ENCODE measurements at regions not wholly inside any gene's neighbourhood (a gene's known extent, or its start where the extent isn't known, plus 50 kb on each side); places are given as distances from the start of the nearest gene placed in this dataset.

- no peak for DNase-seq (ENCODE audit: low read depth in 2 of 2)
These were observed 356.0 kb downstream of the DUSP6 start for GRCh38 chr12:88996200-88996788.

GRCh38 chr12:88994971-88995370 is 357.3 kb downstream of the DUSP6 start:
- DNase-seq (ENCODE audit: low read depth in 2 of 2): no peak

GRCh38 chr12:88994537-88994936 is 357.8 kb downstream of the DUSP6 start:
- no peak for DNase-seq (ENCODE audit: low read depth in 2 of 2)

GRCh38 chr12:88993651-88994050 is 358.6 kb downstream of the DUSP6 start:
- DNase-seq (ENCODE audit: low read depth in 2 of 2): no peak

- no peak for DNase-seq (ENCODE audit: low read depth in 2 of 2)
These were observed 366.2 kb downstream of the DUSP6 start for GRCh38 chr12:88986056-88986455.

- DNase-seq (ENCODE audit: low read depth in 2 of 2): no peak
These were observed 366.7 kb downstream of the DUSP6 start for GRCh38 chr12:88985631-88986030.

GRCh38 chr12:88985011-88985410 is 367.3 kb downstream of the DUSP6 start:
- no peak for DNase-seq (ENCODE audit: low read depth in 2 of 2)

- no peak for DNase-seq (ENCODE audit: low read depth in 2 of 2)
These were observed 369.6 kb downstream of the DUSP6 start for GRCh38 chr12:88982694-88983093.

GRCh38 chr12:88977115-88977514 is 375.2 kb downstream of the DUSP6 start:
- no peak for DNase-seq (ENCODE audit: low read depth in 2 of 2)

- DNase-seq (ENCODE audit: low read depth in 2 of 2): no peak
These were observed 378.3 kb downstream of the DUSP6 start for GRCh38 chr12:88973998-88974397.

- no peak for DNase-seq (ENCODE audit: low read depth in 2 of 2)
These were observed 381.6 kb downstream of the DUSP6 start for GRCh38 chr12:88970740-88971139.

- DNase-seq (ENCODE audit: low read depth in 2 of 2): no peak
These were observed 383.2 kb downstream of the DUSP6 start for GRCh38 chr12:88969127-88969526.

- no peak for DNase-seq (ENCODE audit: low read depth in 2 of 2)
These were observed 380.1 kb upstream of the KITLG start for GRCh38 chr12:88960213-88960878.

- DNase-seq (ENCODE audit: low read depth in 2 of 2): no peak
These were observed 378.7 kb upstream of the KITLG start for GRCh38 chr12:88958946-88959345.

- no peak for DNase-seq (ENCODE audit: low read depth in 2 of 2)
These were observed 377.9 kb upstream of the KITLG start for GRCh38 chr12:88958153-88958552.

GRCh38 chr12:88957358-88957757 is 377.1 kb upstream of the KITLG start:
- no peak for DNase-seq (ENCODE audit: low read depth in 2 of 2)

- no peak for DNase-seq (ENCODE audit: low read depth in 2 of 2)
These were observed 375.3 kb upstream of the KITLG start for GRCh38 chr12:88955531-88955930.

GRCh38 chr12:88953029-88953586 is 372.8 kb upstream of the KITLG start:
- no peak for DNase-seq (ENCODE audit: low read depth in 2 of 2)

- DNase-seq (ENCODE audit: low read depth in 2 of 2): no peak
These were observed 372.3 kb upstream of the KITLG start for GRCh38 chr12:88952562-88952942.

GRCh38 chr12:88951860-88952561 is 371.7 kb upstream of the KITLG start:
- no peak for DNase-seq (ENCODE audit: low read depth in 2 of 2)

GRCh38 chr12:88951177-88951576 is 370.9 kb upstream of the KITLG start:
- DNase-seq (ENCODE audit: low read depth in 2 of 2): no peak

GRCh38 chr12:88947486-88948043 is 367.3 kb upstream of the KITLG start:
- no peak for DNase-seq (ENCODE audit: low read depth in 2 of 2)

All from stimulated activated CD4-positive, alpha-beta T cell treated with anti-CD3 and anti-CD28 coated beads, Interleukin-4, amount 100 ng/mL, for 48 hours (primary cell).